HepG2 (cell line): ENCODE measurements at regions not wholly inside any gene's neighbourhood (a gene's known extent, or its start where the extent isn't known, plus 50 kb on each side); places are given as distances from the start of the nearest gene placed in this dataset.

Experiments
- ARID3A ChIP-seq: IDR thresholded peaks from 2 replicates; pipeline ENCODE4 v1.6.1; 2012; ENCODE audit warnings: low read depth, low read length, improper control_type of control experiment
- CREB1 ChIP-seq, 2 experiments: fragments of 450-650 bp in 1 of 2; IDR thresholded peaks; 2 replicates each; pipeline ENCODE4 v1.6.1; 2016 to 2017; ENCODE audit warnings: control low read depth in 1 of 2, mild to moderate bottlenecking in 1 of 2, missing compliant biosample characterization in 1 of 2, missing genetic modification characterization in 1 of 2
- FOXA1 ChIP-seq, 2 experiments: fragments of 450-650 bp in 1 of 2; sonication (generic) in 1 of 2; formaldehyde crosslinking in 1 of 2; IDR thresholded peaks; 2 replicates each; pipeline versions ENCODE4 v1.4.0 to v1.6.1; 2016 to 2020; ENCODE audit warnings: missing genetic modification reagents in 1 of 2
- FOXA3 ChIP-seq: IDR thresholded peaks from 2 replicates; pipeline ENCODE4 v1.6.1; 2016; ENCODE audit warnings: missing genetic modification reagents, missing compliant biosample characterization
- FOXP1 ChIP-seq, 2 experiments: fragments of 450-650 bp in 1 of 2; IDR thresholded peaks; 2 replicates each; pipeline ENCODE4 v1.6.1; 2017 to 2018; ENCODE audit warnings: antibody characterized with exemption in 1 of 2
- HDAC2 ChIP-seq: sonication (generic); formaldehyde crosslinking; IDR thresholded peaks from 2 replicates; pipeline ENCODE4 v1.4.0; 2020; ENCODE audit warnings: missing genetic modification reagents
- KAT2B ChIP-seq: fragments of 150-350 bp; IDR thresholded peaks from 2 replicates; pipeline ENCODE4 v1.6.1; 2014; ENCODE audit warnings: low read depth, low read length, borderline replicate concordance
- KDM1A ChIP-seq: IDR thresholded peaks from 2 replicates; pipeline ENCODE4 v1.6.1; 2016; ENCODE audit warnings: missing compliant biosample characterization
- MBNL3 ChIP-seq: fragments of 250-450 bp; sonication (Bioruptor Pico); conservative IDR thresholded peaks from 2 replicates; pipeline ENCODE4 v1.8.0; 2022; ENCODE audit warnings: mild to moderate bottlenecking, inconsistent platforms
- MTF2 ChIP-seq: sonication (generic); formaldehyde crosslinking; IDR thresholded peaks from 2 replicates; pipeline ENCODE4 v1.5.0; 2020; ENCODE audit warnings: missing genetic modification reagents, borderline replicate concordance
- MXD4 ChIP-seq: IDR thresholded peaks from 2 replicates; pipeline ENCODE4 v1.6.1; 2016; ENCODE audit warnings: mild to moderate bottlenecking, missing biosample characterization, missing genetic modification reagents
- REL ChIP-seq: sonication (generic); formaldehyde crosslinking; conservative IDR thresholded peaks from 2 replicates; pipeline ENCODE4 v1.8.0; 2022; ENCODE audit warnings: mild to moderate bottlenecking, missing genetic modification reagents, moderate library complexity
- RFXANK ChIP-seq: IDR thresholded peaks from 2 replicates; pipeline ENCODE4 v1.6.1; 2016
- SALL1 ChIP-seq: sonication (generic); formaldehyde crosslinking; IDR thresholded peaks from 2 replicates; pipeline ENCODE4 v1.8.0; 2022; ENCODE audit warnings: mild to moderate bottlenecking, missing genetic modification reagents
- SOX13 ChIP-seq, 3 experiments: fragments of 450-650 bp in 1 of 3; sonication (generic) in 1 of 3; formaldehyde crosslinking in 1 of 3; IDR thresholded peaks in 2 of 3; conservative IDR thresholded peaks in 1 of 3; 2 replicates each; pipeline versions ENCODE4 v1.5.0 to v1.6.1; 2016 to 2020; ENCODE audit warnings: antibody characterized with exemption in 1 of 3, mild to moderate bottlenecking in 1 of 3, missing compliant biosample characterization in 1 of 3, missing genetic modification reagents in 1 of 3, moderate library complexity in 1 of 3
- SRSF4 ChIP-seq: fragments of 200-400 bp; formaldehyde crosslinking; IDR thresholded peaks from one replicate; pipeline ENCODE4 v1.6.1; 2018; ENCODE audit warnings: mild to moderate bottlenecking, low read depth, low read length, moderate library complexity; ENCODE audit not compliant: poor library complexity, severe bottlenecking
- ZNF142 ChIP-seq: sonication (generic); formaldehyde crosslinking; IDR thresholded peaks from 2 replicates; pipeline ENCODE4 v1.4.0; 2020; ENCODE audit warnings: missing genetic modification reagents
- ZNF180 ChIP-seq: sonication (generic); formaldehyde crosslinking; IDR thresholded peaks from 2 replicates; pipeline ENCODE4 v1.4.0; 2020; ENCODE audit warnings: low read depth, missing genetic modification reagents, borderline replicate concordance
- ZNF451 ChIP-seq: sonication (generic); formaldehyde crosslinking; IDR thresholded peaks from 2 replicates; pipeline ENCODE4 v1.5.0; 2020; ENCODE audit warnings: mild to moderate bottlenecking, missing genetic modification reagents
- ZNF512 ChIP-seq: sonication (generic); formaldehyde crosslinking; IDR thresholded peaks from 2 replicates; pipeline ENCODE4 v1.4.0; 2020; ENCODE audit warnings: mild to moderate bottlenecking, missing genetic modification reagents
- ZNF839 ChIP-seq: sonication (generic); formaldehyde crosslinking; IDR thresholded peaks from 2 replicates; pipeline ENCODE4 v1.4.0; 2020; ENCODE audit warnings: missing genetic modification reagents, mild to moderate bottlenecking, borderline replicate concordance

GRCh38 chr5:6872441-6873160 is 159.4 kb downstream of the TENT4A start (continued):
- TF ChIP-seq ZNF142 (no peak), ARID3A (peak; percentile 58; the same call in 1 of the 2 replicates), REL (CRISPR knock-in tag) (no peak), RFXANK (CRISPR knock-in tag) (no peak), SALL1 (CRISPR knock-in tag) (no peak), CREB1 (IDR thresholded peaks at IDR 0.05) (no peak), CREB1 (CRISPR knock-in tag; IDR thresholded peaks at IDR 0.05) (0 out of 2 replicates have a peak, but pooled peaks have one; percentile 6), MTF2 (CRISPR knock-in tag) (no peak), FOXA3 (CRISPR knock-in tag) (peak; percentile 46; the same call in 1 of the 2 replicates), FOXP1 (IDR thresholded peaks at IDR 0.05) (no peak), FOXP1 (CRISPR knock-in tag; IDR thresholded peaks at IDR 0.05) (peak; percentile 59), ZNF180 (CRISPR knock-in tag) (no peak), ZNF839 (CRISPR knock-in tag) (no peak), KAT2B (peak; percentile 26; the same call in 1 of the 2 replicates), MXD4 (CRISPR knock-in tag) (no peak), SRSF4 (no peak), KDM1A (no peak), ZNF451 (no peak), ZNF512 (no peak), HDAC2 (CRISPR knock-in tag) (no peak), SOX13 (IDR thresholded peaks at IDR 0.05) (no peak), SOX13 (CRISPR knock-in tag; conservative IDR thresholded peaks at IDR 0.05 in 1 of 2, IDR thresholded peaks at IDR 0.05 in 1 of 2) (no peak; a peak in 1 of 4 replicates), MBNL3 (CRISPR knock-in tag) (no peak), FOXA1 (IDR thresholded peaks at IDR 0.05) (0 out of 2 replicates have a peak, but pooled peaks have one; percentile 26), FOXA1 (CRISPR knock-in tag; IDR thresholded peaks at IDR 0.05) (no peak)
